GM18502 (cell line): ENCODE measurements at regions not wholly inside any gene's neighbourhood (a gene's known extent, or its start where the extent isn't known, plus 50 kb on each side); places are given as distances from the start of the nearest gene placed in this dataset.
A peak's percentile ranks its signal among the peaks of the same experiment; 100 is the strongest.
"Not testable (repeated sequence)": the region's sequence is repeated elsewhere in the genome, so short reads cannot be mapped to it uniquely, and the experiment has no call there.

Experiments
- ATAC-seq: cut with Tn5 transposase; IDR thresholded peaks from one replicate; pipeline ENCODE4 v1.9.1; 2021; ENCODE audit warnings: mild to moderate bottlenecking; ENCODE audit not compliant: unreplicated experiment, poor library complexity

GRCh38 chr6:11388983-11389944 lies 148.3 kb upstream of the TMEM170B start:
- ATAC-seq = no peak

GRCh38 chr6:11387707-11388430 lies 149.7 kb upstream of the TMEM170B start:
- no peak for ATAC-seq

GRCh38 chr6:11386726-11387125 lies 150.8 kb upstream of the TMEM170B start:
- no peak for ATAC-seq

GRCh38 chr6:11386323-11386722 lies 151.2 kb upstream of the TMEM170B start:
- peak; percentile 70 for ATAC-seq

GRCh38 chr6:11384531-11385309 lies 152.3 kb upstream of the NEDD9 start:
- ATAC-seq = no peak

DNA sequence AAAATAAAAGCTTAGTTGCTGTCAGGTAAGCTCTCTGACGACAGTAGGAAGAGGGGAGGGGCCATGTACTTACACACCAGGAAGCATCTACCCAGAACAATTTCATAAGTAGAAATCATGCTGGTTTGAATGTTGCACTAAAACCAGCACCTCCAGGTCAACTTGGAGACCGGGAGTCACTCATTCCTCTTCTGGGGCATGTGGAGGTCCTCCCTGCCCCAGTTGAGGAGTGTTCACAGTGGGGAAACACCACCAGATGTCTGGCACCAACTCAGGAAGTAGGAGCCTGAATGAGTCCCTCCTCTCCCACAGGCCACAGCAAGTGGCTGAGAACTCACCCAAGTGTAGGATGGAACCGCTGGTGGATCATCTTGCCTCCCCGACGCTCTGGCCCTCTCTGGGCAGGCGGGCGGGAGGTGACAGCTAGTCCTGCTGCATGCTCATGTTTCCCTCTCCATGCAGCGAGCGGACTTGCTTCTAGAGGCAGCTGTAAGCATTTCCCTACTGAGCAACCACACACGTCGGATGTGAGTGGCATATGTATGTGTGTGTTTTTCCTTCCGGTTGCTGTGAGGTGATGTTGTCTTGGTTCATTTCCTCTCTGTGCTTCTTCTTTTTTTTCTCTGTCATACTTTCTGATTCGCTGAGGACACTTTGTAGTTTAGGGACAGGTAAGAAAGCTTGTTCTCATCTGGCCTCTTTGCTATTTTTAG lies 149.5 kb upstream of the NEDD9 start:
- ATAC-seq = peak; percentile 82

GRCh38 chr6:11380969-11381744 lies 148.7 kb upstream of the NEDD9 start:
- ATAC-seq = peak; percentile 1

DNA sequence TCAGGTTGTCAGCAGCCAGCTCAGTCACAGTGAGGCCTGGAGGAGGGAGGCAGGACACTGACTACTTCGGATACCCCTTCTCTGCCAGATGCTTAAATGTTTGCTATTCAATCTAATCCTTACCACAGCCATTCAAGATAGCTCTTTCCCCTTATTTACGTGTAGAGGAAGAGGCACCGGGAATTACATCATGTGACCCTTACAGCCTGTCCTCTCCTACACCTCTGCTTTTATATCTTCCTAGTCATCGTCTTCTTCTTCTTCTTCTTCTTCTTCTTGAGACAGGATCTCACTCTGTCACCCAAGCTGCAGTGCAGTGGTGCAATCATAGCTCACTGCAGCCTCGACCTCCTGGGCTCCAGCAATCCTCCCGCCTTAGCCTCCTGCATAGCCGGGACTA lies 148.1 kb upstream of the NEDD9 start:
- no peak for ATAC-seq

DNA sequence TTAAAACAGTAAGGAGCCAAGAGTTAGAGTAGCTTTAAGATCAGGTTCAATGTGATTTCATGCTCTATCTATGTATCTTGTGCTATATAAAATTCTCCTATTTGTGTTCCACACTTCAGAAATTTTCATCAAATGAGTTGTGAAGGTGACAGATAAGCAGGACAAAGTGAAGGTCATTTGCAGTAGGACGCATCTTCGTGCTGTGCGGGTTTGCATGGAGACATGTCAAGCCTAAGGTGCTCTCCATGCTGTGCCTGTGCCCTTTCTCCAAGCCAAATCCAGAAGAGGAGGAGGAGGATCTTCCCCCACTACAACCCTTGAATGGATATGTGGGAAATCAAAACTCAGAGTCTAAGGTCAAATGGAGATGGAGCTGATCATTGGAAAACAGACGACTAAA lies 147.3 kb upstream of the NEDD9 start:
- no peak for ATAC-seq

DNA sequence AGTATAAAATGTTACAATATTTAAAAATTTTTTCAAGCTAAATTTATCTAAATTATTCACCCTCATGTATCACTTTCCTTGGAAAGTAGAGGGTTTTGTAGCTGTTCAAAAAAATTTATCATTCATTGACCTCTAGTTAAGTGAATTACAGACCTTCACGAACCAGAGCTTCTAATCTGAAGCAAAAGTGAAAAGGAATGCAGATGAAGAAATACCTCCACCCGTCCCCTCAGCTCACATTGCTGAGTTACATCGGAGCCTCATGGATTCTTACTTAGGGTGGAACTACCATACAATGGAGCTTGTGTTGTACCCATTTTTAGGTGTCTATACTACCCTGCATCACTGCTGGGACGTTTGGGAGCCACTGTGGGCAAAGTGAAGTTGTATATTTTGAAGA lies 146.2 kb upstream of the NEDD9 start:
- no peak for ATAC-seq

GRCh38 chr6:11374036-11375010 lies 141.9 kb upstream of the NEDD9 start:
- peak; percentile 95 for ATAC-seq

GRCh38 chr6:11373208-11373607 lies 140.7 kb upstream of the NEDD9 start:
- no peak for ATAC-seq

DNA sequence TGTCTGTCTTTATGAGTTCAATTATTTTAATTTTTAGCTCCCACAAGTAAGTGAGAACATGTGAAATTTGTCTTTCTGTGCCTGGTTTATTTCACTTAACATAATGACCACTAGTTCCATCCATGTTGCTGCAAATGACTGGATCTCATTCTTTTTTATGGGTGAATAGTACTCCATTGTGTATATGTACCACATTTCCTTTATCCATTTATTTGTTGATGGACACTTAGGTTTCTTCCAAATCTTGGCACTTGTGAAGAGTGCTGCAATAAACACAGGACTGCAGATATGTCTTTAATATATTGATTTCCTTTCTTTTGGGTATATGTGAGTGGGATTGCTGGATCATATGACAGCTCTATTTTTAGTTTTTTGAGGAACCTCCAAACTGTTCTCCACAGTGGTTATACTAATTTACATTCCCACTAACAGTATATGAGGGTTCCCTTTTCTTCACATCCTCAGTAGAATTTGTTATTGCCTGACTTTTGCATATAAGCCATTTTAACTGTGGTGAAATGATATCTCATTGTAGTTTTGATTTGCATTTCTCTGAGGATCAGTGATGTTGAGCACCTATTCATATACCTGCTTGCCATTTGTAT lies 139.8 kb upstream of the NEDD9 start:
- ATAC-seq = not testable (repeated sequence)

- ATAC-seq = no peak
Observed at GRCh38 chr6:11370191-11371018, 137.9 kb upstream of the NEDD9 start.

DNA sequence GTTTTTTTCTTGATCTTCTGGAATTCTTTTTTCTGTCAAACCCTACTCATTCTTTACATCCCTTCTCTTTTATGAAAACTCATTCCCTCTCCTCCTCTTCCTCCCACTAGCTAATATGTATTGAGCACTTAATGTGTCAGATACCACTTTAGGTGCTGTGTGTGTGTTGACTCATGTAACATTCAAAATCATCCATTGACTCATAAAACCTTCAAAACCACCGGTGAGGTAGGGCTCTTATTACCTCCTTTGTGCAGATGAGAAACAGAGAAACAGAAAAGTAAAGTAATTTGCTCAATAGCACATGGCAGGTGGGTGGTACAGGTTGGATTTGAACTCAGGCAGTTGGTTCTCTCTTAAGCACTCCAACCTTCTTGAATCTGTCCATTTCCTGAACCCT lies 136.3 kb upstream of the NEDD9 start:
- peak; percentile 27 for ATAC-seq

GRCh38 chr6:11368264-11368663 lies 135.8 kb upstream of the NEDD9 start:
- no peak for ATAC-seq

- ATAC-seq = no peak
Observed at GRCh38 chr6:11367638-11368199, 135.3 kb upstream of the NEDD9 start.
